Activated naive CD8-positive, alpha-beta T cell treated with anti-CD3 and anti-CD28 coated beads, Interleukin-2, amount 10 ng/mL, durations not matched to agents 7 days and 5 days (primary cell): ENCODE measurements at regions not wholly inside any gene's neighbourhood (a gene's known extent, or its start where the extent isn't known, plus 50 kb on each side); places are given as distances from the start of the nearest gene placed in this dataset.

ENCODE experiments used
- ATAC-seq: fragments of 150-1000 bp; cut with Tn5 transposase; one replicate; pipeline ENCODE4 v1.10.0; 2021; ENCODE audit warnings: low read depth, moderate library complexity
- POLR2A ChIA-PET: fragments of 350-600 bp; sonication (Branson Sonifier 250); formaldehyde crosslinking; loops from one replicate; lab custom pipeline; 2021; ENCODE audit warnings: antibody characterized with exemption; lab: Charles Lee
- DNase-seq: peaks from one replicate; pipeline ENCODE4 v3.0.0; 2021
- H3K27ac Mint-ChIP-seq: one replicate; pipeline ENCODE4 v1.8.0; 2022; ENCODE audit warnings: mild to moderate bottlenecking, mixed read lengths
- H3K27me3 Mint-ChIP-seq: one replicate; pipeline ENCODE4 v1.8.0; 2022; ENCODE audit warnings: mild to moderate bottlenecking, moderate library complexity, mixed read lengths
- H3K36me3 Mint-ChIP-seq: one replicate; pipeline ENCODE4 v1.8.0; 2021; ENCODE audit warnings: mild to moderate bottlenecking, mixed read lengths
- H3K4me1 Mint-ChIP-seq: one replicate; pipeline ENCODE4 v1.8.0; 2021; ENCODE audit warnings: mixed read lengths
- H3K4me3 Mint-ChIP-seq: one replicate; pipeline ENCODE4 v1.8.0; 2022; ENCODE audit warnings: mild to moderate bottlenecking, moderate library complexity, mixed read lengths
- H3K9me3 Mint-ChIP-seq: one replicate; pipeline ENCODE4 v1.8.0; 2021; ENCODE audit warnings: mixed read lengths

- no peak overlapping the region for H3K4me3 Mint-ChIP-seq
- peaks cover 2% of the 10 kb centered on the region for H3K9me3 Mint-ChIP-seq
- no peak overlapping the region for H3K27ac Mint-ChIP-seq
- DNase-seq, result no peak
- no peaks in the 10 kb centered on the region for H3K36me3 Mint-ChIP-seq
- H3K4me1 Mint-ChIP-seq, result no peaks in the 10 kb centered on the region
- POLR2A ChIA-PET, result no interaction called here
- ATAC-seq, result no peak
- H3K27me3 Mint-ChIP-seq, result no peaks in the 10 kb centered on the region
Measured at GRCh38 chr20:7736336-7736735, 203.9 kb downstream of the HAO1 start.

- H3K4me3 Mint-ChIP-seq, result no peak overlapping the region
- H3K9me3 Mint-ChIP-seq, result peaks cover 1% of the 10 kb centered on the region
- no peaks in the 10 kb centered on the region for H3K36me3 Mint-ChIP-seq
- DNase-seq (no peak), ATAC-seq (no peak)
- no peaks in the 10 kb centered on the region for H3K27me3 Mint-ChIP-seq
- H3K27ac Mint-ChIP-seq, result no peak overlapping the region
- no peaks in the 10 kb centered on the region for H3K4me1 Mint-ChIP-seq
- POLR2A ChIA-PET, result no interaction called here
Measured at GRCh38 chr20:7741866-7742265, 198.4 kb downstream of the HAO1 start.

DNA sequence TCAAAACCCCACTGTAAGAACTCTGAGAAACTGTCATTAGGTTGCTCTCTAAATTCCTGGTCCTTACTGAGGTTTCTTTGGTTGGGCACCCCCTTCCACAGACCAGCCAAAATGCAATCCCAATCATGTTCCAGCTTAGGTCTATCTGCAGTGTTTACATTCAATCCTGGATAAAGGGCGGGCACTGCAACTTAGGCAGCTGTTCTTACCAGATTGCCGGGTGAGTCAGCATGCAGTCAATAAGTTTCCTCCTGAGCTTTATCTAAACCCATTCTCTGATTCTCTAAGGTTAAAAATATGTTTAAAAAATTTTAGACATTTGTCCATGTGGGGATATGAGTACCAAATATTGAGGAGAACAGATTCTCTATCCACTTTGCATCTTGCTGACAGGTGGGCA, 197.8 kb downstream of the HAO1 start:
- Mint-ChIP-seq H3K9me3 (peaks cover 1% of the 10 kb centered on the region), H3K36me3 (no peaks in the 10 kb centered on the region), H3K4me3 (no peak overlapping the region), H3K4me1 (no peaks in the 10 kb centered on the region), H3K27ac (no peak overlapping the region), H3K27me3 (no peaks in the 10 kb centered on the region)
- no peak for ATAC-seq
- no peak for DNase-seq
- POLR2A ChIA-PET, result no interaction called here

DNA sequence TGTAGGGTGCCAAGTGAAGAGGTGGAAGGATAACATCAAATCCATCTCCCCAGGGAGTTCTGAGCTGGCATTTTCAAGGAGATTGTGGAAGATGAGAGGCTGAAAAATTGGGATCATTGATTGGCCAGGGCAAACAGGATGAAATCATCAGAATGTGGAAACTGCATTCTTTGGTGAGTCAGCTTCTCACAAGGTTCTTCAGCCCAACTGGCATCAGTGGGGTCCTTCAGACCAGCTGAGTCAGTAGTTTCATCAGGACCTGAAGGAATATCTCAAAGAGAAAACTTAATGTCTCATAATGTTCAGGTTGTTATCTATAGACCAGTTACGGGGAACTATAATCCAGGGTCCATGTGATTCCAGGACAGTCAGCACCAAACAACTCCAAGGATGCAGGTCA, 195.8 kb downstream of the HAO1 start:
- no peak for ATAC-seq
- DNase-seq, result no peak
- POLR2A ChIA-PET, result no interaction called here

GRCh38 chr20:7748624-7749023, 191.6 kb downstream of the HAO1 start:
- Mint-ChIP-seq H3K4me3 (no peak overlapping the region), H3K4me1 (no peaks in the 10 kb centered on the region), H3K27ac (no peak overlapping the region), H3K9me3 (peaks cover 1% of the 10 kb centered on the region), H3K27me3 (no peaks in the 10 kb centered on the region), H3K36me3 (no peaks in the 10 kb centered on the region)
- DNase-seq (no peak), ATAC-seq (no peak)
- POLR2A ChIA-PET, result no interaction called here

More for the DNA sequence above, 195.8 kb downstream of the HAO1 start:
- Mint-ChIP-seq H3K36me3 (no peaks in the 10 kb centered on the region), H3K9me3 (peaks cover 1% of the 10 kb centered on the region), H3K4me1 (no peaks in the 10 kb centered on the region), H3K4me3 (no peak overlapping the region), H3K27ac (no peak overlapping the region), H3K27me3 (no peaks in the 10 kb centered on the region)

- DNase-seq (no peak), ATAC-seq (no peak)
- POLR2A ChIA-PET, result no interaction called here
- H3K27me3 Mint-ChIP-seq, result no peaks in the 10 kb centered on the region
- H3K27ac Mint-ChIP-seq, result no peak overlapping the region
- no peaks in the 10 kb centered on the region for H3K4me1 Mint-ChIP-seq
- no peaks in the 10 kb centered on the region for H3K36me3 Mint-ChIP-seq
- no peak overlapping the region for H3K4me3 Mint-ChIP-seq
- H3K9me3 Mint-ChIP-seq, result no peaks in the 10 kb centered on the region
Measured at GRCh38 chr20:7754102-7754501, 186.2 kb downstream of the HAO1 start.

GRCh38 chr20:7758406-7758805, 181.9 kb downstream of the HAO1 start:
- Mint-ChIP-seq H3K36me3 (no peaks in the 10 kb centered on the region), H3K4me3 (no peak overlapping the region), H3K9me3 (peaks cover 1% of the 10 kb centered on the region), H3K27ac (no peak overlapping the region), H3K27me3 (no peaks in the 10 kb centered on the region), H3K4me1 (no peaks in the 10 kb centered on the region)
- DNase-seq (no peak), ATAC-seq (no peak)
- POLR2A ChIA-PET, result no interaction called here

DNA sequence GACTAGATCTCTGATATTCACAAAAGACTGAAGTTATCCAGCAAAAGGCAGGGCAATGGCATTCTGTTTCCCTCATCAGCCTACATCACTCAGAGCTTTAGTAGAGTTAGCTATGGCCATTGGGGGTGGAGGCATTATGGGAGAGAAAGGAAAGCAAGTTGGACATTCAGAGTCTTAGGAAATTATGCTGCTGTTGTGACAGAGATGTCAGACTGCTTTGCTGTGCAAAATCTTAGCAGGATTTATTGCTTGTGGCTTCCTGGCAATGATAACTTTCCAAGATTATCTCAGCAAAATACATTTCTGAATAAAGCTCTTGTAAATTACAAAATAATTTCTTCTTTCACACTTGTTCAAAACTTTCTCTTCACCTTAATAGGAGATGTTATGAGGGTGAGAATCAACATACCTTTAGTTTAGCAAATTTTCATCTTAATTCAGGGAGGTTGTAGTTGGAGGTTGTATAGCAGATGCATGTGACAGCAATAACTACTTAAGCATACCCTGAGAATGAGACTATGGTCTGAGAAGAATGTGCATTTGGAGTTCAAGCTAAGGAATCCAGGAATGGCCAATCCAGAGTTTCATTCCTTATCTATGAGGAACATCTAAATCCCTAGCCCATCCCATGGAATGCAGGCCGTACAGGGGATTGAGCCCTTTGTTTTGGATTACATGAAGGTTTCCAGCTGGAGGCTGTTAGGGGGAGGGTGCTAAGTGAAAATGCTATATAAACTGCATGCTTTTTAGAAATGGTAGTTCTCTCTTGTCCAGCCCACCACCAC, 179.8 kb downstream of the HAO1 start:
- no peak overlapping the region for H3K27ac Mint-ChIP-seq
- no peaks in the 10 kb centered on the region for H3K27me3 Mint-ChIP-seq
- no peaks in the 10 kb centered on the region for H3K4me1 Mint-ChIP-seq
- ATAC-seq (no peak), DNase-seq (no peak)
- no peaks in the 10 kb centered on the region for H3K36me3 Mint-ChIP-seq
- POLR2A ChIA-PET, result no interaction called here
- no peak overlapping the region for H3K4me3 Mint-ChIP-seq
- H3K9me3 Mint-ChIP-seq, result peaks cover 1% of the 10 kb centered on the region

DNA sequence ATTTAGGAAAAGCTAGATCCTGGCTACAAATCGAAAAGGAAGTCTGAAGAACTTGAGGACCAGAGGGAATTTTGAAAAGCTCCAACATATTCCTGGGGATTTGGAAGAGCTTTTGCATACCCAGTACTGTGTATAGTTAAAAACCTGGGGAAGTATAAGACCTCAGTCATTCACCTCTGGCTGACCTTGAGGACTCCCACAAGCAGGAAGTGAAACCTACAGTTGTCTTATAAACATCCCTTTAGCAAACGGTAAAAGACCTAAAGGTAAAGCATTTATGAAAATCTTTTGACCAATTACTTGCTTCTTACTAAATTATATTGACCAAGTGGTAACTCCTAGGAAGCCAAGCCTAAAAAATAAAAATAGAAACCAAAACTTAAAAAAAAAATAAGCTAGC, 175.0 kb downstream of the HAO1 start:
- Mint-ChIP-seq H3K27ac (no peak overlapping the region), H3K27me3 (no peaks in the 10 kb centered on the region), H3K4me1 (peaks cover under 1% of the 10 kb centered on the region), H3K36me3 (no peaks in the 10 kb centered on the region), H3K9me3 (peaks cover 1% of the 10 kb centered on the region), H3K4me3 (no peak overlapping the region)
- DNase-seq (no peak), ATAC-seq (no peak)
- POLR2A ChIA-PET, result no interaction called here

- no peak overlapping the region for H3K4me3 Mint-ChIP-seq
- peaks cover 4% of the 10 kb centered on the region for H3K4me1 Mint-ChIP-seq
- POLR2A ChIA-PET, result no interaction called here
- no peaks in the 10 kb centered on the region for H3K27me3 Mint-ChIP-seq
- DNase-seq (no peak), ATAC-seq (no peak)
- no peaks in the 10 kb centered on the region for H3K36me3 Mint-ChIP-seq
- no peak overlapping the region for H3K27ac Mint-ChIP-seq
- no peaks in the 10 kb centered on the region for H3K9me3 Mint-ChIP-seq
Measured at GRCh38 chr20:7770046-7770445, 170.2 kb downstream of the HAO1 start.

- Mint-ChIP-seq H3K27me3 (no peaks in the 10 kb centered on the region), H3K27ac (no peak overlapping the region), H3K36me3 (no peaks in the 10 kb centered on the region), H3K9me3 (no peaks in the 10 kb centered on the region), H3K4me3 (no peak overlapping the region), H3K4me1 (peaks cover 4% of the 10 kb centered on the region)
- POLR2A ChIA-PET, result no interaction called here
- DNase-seq (no peak), ATAC-seq (no peak)
Measured at GRCh38 chr20:7770578-7770977, 169.7 kb downstream of the HAO1 start.

DNA sequence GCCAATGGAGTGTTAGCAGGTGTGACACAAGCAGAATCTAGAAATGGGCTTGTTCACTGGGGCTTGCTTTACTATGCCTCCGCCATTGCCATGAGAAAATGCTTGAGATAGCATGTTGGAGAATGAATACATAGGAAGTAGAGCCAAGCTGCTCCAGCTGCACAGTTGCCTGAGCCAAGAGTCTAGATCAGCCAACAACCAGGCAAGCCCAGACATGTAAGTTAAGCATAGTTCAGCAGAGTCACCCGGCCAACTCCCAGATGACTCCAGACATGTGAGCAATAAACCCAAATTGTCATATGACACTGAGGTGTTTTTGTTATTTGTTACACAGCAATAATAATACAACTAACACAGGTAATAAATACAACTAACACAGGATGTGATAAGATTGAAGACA, 167.9 kb downstream of the HAO1 start:
- H3K27ac Mint-ChIP-seq, result no peak overlapping the region
- no peak for DNase-seq
- H3K27me3 Mint-ChIP-seq, result no peaks in the 10 kb centered on the region
- no peak for ATAC-seq
- H3K36me3 Mint-ChIP-seq, result no peaks in the 10 kb centered on the region
- peaks cover 4% of the 10 kb centered on the region for H3K4me1 Mint-ChIP-seq
- POLR2A ChIA-PET, result no interaction called here
- H3K4me3 Mint-ChIP-seq, result no peak overlapping the region
- H3K9me3 Mint-ChIP-seq, result peaks cover 1% of the 10 kb centered on the region

GRCh38 chr20:7773511-7773910, 166.7 kb downstream of the HAO1 start:
- Mint-ChIP-seq H3K27ac (no peak overlapping the region), H3K9me3 (peaks cover 3% of the 10 kb centered on the region), H3K4me3 (no peak overlapping the region), H3K27me3 (no peaks in the 10 kb centered on the region), H3K36me3 (no peaks in the 10 kb centered on the region), H3K4me1 (peaks cover 4% of the 10 kb centered on the region)
- no peak for DNase-seq
- ATAC-seq, result no peak
- POLR2A ChIA-PET, result no interaction called here

GRCh38 chr20:7775072-7775471, 165.2 kb downstream of the HAO1 start:
- H3K4me1 Mint-ChIP-seq, result peaks cover 4% of the 10 kb centered on the region
- POLR2A ChIA-PET, result no interaction called here
- no peak overlapping the region for H3K27ac Mint-ChIP-seq
- H3K36me3 Mint-ChIP-seq, result no peaks in the 10 kb centered on the region
- H3K27me3 Mint-ChIP-seq, result no peaks in the 10 kb centered on the region
- DNase-seq (no peak), ATAC-seq (no peak)
- peaks cover 6% of the 10 kb centered on the region for H3K9me3 Mint-ChIP-seq
- H3K4me3 Mint-ChIP-seq, result no peak overlapping the region
